Mesothelial cell of epicardium (in vitro differentiated cells): ENCODE measurements at regions not wholly inside any gene's neighbourhood (a gene's known extent, or its start where the extent isn't known, plus 50 kb on each side); places are given as distances from the start of the nearest gene placed in this dataset.
"Not testable (repeated sequence)": the region's sequence is repeated elsewhere in the genome, so short reads cannot be mapped to it uniquely, and the experiment has no call there.

Experiments used
- DNase-seq, 2 experiments: peaks; one replicate each; pipeline ENCODE4 v3.0.0; 2021; ENCODE audit warnings: low spot score in 2 of 2; ENCODE audit not compliant: unreplicated experiment in 2 of 2
- H3K27ac Mint-ChIP-seq: 2 replicates; pipeline ENCODE4 v1.8.0; 2021; ENCODE audit warnings: mixed read lengths
- H3K27me3 Mint-ChIP-seq: 2 replicates; pipeline ENCODE4 v1.8.0; 2021; ENCODE audit warnings: low read depth, mixed read lengths
- H3K36me3 Mint-ChIP-seq: 2 replicates; pipeline ENCODE4 v1.8.0; 2021; ENCODE audit warnings: mixed read lengths
- H3K4me1 Mint-ChIP-seq: 2 replicates; pipeline ENCODE4 v1.8.0; 2021; ENCODE audit warnings: mixed read lengths
- H3K4me3 Mint-ChIP-seq: 2 replicates; pipeline ENCODE4 v1.8.0; 2021; ENCODE audit warnings: mild to moderate bottlenecking, moderate library complexity, mixed read lengths
- H3K9me3 Mint-ChIP-seq: 2 replicates; pipeline ENCODE4 v1.8.0; 2021; ENCODE audit warnings: mixed read lengths
- TF ChIP-seq, protein P1 (sequence below): fragments of 200-600 bp; sonication (generic); IDR thresholded peaks from one replicate; pipeline ENCODE4 v1.5.0; 2021; ENCODE audit warnings: antibody characterized with exemption; ENCODE audit not compliant: unreplicated experiment

DNA sequence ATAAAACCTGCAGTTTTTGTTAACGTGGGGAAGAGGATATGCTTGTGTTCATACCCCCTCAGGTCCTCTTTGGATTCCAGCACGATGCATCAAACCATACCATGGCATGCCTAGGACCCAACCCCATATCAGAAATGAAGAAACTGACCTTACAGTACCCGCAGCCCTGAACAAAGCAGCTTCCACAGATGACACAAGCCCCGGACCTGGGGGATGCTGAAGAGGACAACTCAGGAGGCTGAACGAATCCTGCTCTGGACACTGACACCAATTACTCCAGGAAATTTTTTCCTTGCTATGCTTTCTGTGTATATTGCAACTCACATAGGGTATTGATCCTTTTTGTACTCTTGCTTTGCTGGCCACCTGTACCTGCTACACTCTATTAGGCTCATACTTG, 129.6 kb downstream of the ZNF675 start:
- Mint-ChIP-seq H3K9me3 (peaks cover 34% of the 10 kb centered on the region), H3K27me3 (no peaks in the 10 kb centered on the region), H3K4me1 (no peaks in the 10 kb centered on the region), H3K4me3 (no peak overlapping the region), H3K36me3 (no peaks in the 10 kb centered on the region), H3K27ac (no peak overlapping the region)
- TF ChIP-seq, protein P1, sequence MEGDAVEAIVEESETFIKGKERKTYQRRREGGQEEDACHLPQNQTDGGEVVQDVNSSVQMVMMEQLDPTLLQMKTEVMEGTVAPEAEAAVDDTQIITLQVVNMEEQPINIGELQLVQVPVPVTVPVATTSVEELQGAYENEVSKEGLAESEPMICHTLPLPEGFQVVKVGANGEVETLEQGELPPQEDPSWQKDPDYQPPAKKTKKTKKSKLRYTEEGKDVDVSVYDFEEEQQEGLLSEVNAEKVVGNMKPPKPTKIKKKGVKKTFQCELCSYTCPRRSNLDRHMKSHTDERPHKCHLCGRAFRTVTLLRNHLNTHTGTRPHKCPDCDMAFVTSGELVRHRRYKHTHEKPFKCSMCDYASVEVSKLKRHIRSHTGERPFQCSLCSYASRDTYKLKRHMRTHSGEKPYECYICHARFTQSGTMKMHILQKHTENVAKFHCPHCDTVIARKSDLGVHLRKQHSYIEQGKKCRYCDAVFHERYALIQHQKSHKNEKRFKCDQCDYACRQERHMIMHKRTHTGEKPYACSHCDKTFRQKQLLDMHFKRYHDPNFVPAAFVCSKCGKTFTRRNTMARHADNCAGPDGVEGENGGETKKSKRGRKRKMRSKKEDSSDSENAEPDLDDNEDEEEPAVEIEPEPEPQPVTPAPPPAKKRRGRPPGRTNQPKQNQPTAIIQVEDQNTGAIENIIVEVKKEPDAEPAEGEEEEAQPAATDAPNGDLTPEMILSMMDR, result no peak
- no peak for DNase-seq

DNA sequence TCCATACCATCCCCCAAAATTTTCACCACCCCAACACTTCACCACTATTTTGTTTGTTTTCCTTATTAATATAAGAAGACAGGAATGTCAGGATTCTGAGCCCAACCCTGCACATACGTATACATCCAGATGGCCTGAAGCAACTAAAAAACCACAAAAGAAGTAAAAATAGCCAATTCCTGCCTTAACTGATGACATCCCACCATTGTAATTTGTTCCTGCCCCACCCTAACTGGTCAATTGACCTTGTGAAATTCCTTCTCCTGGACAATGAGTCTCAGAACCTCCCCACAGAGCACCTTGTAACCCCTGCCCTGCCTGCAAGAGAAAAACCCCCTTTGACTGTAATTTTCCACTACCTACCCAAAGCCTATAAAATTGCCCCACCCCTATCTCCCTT, 132.5 kb downstream of the ZNF675 start:
- H3K27ac Mint-ChIP-seq, result no peak overlapping the region

DNA sequence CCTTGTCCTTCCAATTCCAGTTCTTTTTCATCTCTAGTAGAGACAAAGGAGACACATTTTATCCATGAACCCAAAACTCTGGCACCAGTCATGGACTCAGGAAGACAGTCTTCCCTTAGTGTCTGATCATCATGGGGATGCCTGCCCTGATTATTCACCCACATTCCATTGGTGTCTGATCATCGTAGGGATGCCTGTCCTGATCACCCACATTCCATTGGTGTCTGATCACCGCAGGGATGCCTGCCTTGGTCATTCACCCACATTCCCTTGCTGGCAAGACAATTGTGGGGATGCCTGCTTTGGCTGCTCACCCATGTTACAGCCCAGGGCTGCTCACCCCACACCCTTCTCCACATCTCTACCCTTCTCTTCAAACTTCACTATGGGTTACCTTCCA, 136.9 kb downstream of the ZNF675 start:
- H3K27me3 Mint-ChIP-seq, H3K36me3 Mint-ChIP-seq, H3K4me3 Mint-ChIP-seq, H3K27ac Mint-ChIP-seq, H3K4me1 Mint-ChIP-seq, DNase-seq: not testable (repeated sequence)
- peaks cover 22% of the 10 kb centered on the region for H3K9me3 Mint-ChIP-seq

More for the DNA sequence above, 132.5 kb downstream of the ZNF675 start:
- no peaks in the 10 kb centered on the region for H3K4me1 Mint-ChIP-seq
- H3K9me3 Mint-ChIP-seq, result peaks cover 14% of the 10 kb centered on the region
- H3K4me3 Mint-ChIP-seq, result no peak overlapping the region
- TF ChIP-seq, protein P1, result no peak
- no peaks in the 10 kb centered on the region for H3K27me3 Mint-ChIP-seq
- H3K36me3 Mint-ChIP-seq, result no peaks in the 10 kb centered on the region
- no peak for DNase-seq

DNA sequence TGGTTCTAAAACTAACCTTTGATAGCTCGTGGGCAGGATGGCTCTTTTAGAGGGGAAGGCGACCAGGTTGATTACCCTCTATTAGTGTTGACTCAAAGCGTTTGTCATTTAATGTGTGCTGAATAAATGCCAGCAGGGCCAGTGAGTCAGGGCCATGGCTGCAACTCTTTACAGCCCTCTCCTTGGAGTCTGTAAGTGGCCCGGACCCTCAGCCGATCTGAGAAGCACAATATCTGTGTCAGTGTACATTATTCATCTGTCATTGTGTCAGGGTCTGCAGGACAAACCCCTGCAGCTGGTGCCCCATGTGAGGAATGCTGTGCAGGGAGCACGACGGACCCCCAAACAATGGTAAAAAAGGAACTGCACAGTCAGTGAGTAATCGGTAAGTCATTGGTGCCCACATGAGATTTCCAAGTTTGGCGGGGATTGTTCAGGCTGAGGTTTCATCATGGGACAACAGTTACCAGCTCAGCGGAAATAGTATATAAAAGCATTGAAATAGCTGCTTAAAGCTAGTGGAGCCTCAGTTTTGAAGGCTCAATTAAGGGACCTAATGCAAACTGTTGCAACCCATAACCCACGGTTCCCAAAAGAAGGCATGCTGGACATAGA, 139.1 kb downstream of the ZNF675 start:
- Mint-ChIP-seq H3K4me3 (no peak overlapping the region), H3K4me1 (no peaks in the 10 kb centered on the region), H3K27ac (no peak overlapping the region)

DNA sequence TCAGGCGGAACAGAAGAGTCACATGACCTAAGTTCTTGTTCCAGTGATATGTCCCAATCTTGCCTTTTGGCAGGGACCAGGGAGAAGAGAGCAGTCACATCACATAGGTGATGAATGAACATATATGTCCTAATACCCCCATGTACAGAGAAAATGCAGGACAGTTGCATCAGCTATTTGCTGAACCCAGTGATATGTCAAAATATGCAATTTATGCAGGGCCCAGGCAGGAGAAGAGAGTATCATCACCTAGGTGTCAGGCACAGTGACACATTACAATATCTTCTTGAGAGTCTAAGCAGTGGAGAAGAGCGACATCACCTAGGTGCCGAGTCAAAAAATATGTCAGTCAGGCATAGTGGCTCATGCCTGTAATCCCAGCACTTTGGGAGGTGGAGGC, 139.9 kb downstream of the ZNF675 start:
- TF ChIP-seq, protein P1, result no peak
- peaks cover 44% of the 10 kb centered on the region for H3K9me3 Mint-ChIP-seq
- H3K27ac Mint-ChIP-seq, result no peak overlapping the region
- no peaks in the 10 kb centered on the region for H3K36me3 Mint-ChIP-seq
- H3K4me1 Mint-ChIP-seq, result no peaks in the 10 kb centered on the region
- no peak overlapping the region for H3K4me3 Mint-ChIP-seq
- H3K27me3 Mint-ChIP-seq, result no peaks in the 10 kb centered on the region
- no peak for DNase-seq

More for the DNA sequence above, 139.1 kb downstream of the ZNF675 start:
- no peaks in the 10 kb centered on the region for H3K27me3 Mint-ChIP-seq
- no peak for DNase-seq
- peaks cover 42% of the 10 kb centered on the region for H3K9me3 Mint-ChIP-seq
- no peaks in the 10 kb centered on the region for H3K36me3 Mint-ChIP-seq
- TF ChIP-seq, protein P1, result no peak

DNA sequence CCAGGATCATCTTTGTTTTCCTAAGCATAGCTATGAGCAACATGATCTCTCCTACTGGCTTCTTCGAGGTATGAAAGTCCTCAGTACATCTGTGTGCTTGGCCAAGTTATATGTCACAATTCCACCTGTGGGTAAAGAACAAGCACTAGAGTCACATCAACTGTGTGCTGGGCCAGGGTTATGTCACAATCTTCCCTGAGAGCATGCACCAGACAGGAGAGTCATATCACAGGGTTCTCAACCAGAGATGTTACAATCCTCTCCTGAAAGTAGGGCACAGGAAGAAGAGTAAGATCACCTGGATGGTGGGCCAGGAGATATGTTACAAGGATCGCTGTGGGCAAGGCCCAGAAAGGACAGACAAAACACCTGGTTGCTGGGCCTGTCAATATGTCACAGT, 143.7 kb downstream of the ZNF675 start:
- DNase-seq, result no peak
- TF ChIP-seq, protein P1, result no peak
- Mint-ChIP-seq H3K4me1 (no peaks in the 10 kb centered on the region), H3K4me3 (no peak overlapping the region), H3K27ac (no peak overlapping the region), H3K9me3 (peaks cover 69% of the 10 kb centered on the region), H3K36me3 (no peaks in the 10 kb centered on the region), H3K27me3 (no peaks in the 10 kb centered on the region)
